GM12878 (cell line): ENCODE measurements at regions not wholly inside any gene's neighbourhood (a gene's known extent, or its start where the extent isn't known, plus 50 kb on each side); places are given as distances from the start of the nearest gene placed in this dataset.
A peak's percentile ranks its signal among the peaks of the same experiment; 100 is the strongest.

ENCODE experiments used
- CREB1 ChIP-seq: IDR thresholded peaks from 2 replicates; pipeline ENCODE4 v1.6.1; 2012; ENCODE audit warnings: low read depth, mild to moderate bottlenecking, inconsistent platforms
- ETV6 ChIP-seq, 2 experiments: fragments of 450-650 bp in 1 of 2; IDR thresholded peaks in 1 of 2; conservative IDR thresholded peaks in 1 of 2; 2 replicates each; pipeline ENCODE4 v1.6.1; 2014; ENCODE audit warnings: antibody characterized with exemption in 1 of 2, borderline replicate concordance in 1 of 2, low read depth in 1 of 2, mild to moderate bottlenecking in 1 of 2, moderate library complexity in 1 of 2
- EZH2 ChIP-seq: IDR thresholded peaks from 2 replicates; pipeline ENCODE4 v1.6.1; 2012; ENCODE audit warnings: low read depth, mild to moderate bottlenecking, control low read depth, inconsistent platforms, low read length, borderline replicate concordance; ENCODE audit not compliant: control insufficient read depth
- GATAD2B ChIP-seq: fragments of 450-650 bp; conservative IDR thresholded peaks from 2 replicates; pipeline ENCODE4 v1.6.1; 2017; ENCODE audit warnings: low read depth, mild to moderate bottlenecking, moderate library complexity
- IKZF1 ChIP-seq: fragments of 450-650 bp; conservative IDR thresholded peaks from 2 replicates; pipeline ENCODE4 v1.6.1; 2017; ENCODE audit warnings: antibody characterized with exemption, mild to moderate bottlenecking
- MEF2B ChIP-seq: fragments of 450-650 bp; IDR thresholded peaks from 2 replicates; pipeline ENCODE4 v1.6.1; 2018; ENCODE audit warnings: mild to moderate bottlenecking, moderate library complexity; ENCODE audit not compliant: partially characterized antibody, poor library complexity, severe bottlenecking
- MYB ChIP-seq: fragments of 150-350 bp; IDR thresholded peaks from 2 replicates; pipeline ENCODE4 v1.6.1; 2014; ENCODE audit warnings: mild to moderate bottlenecking, low read depth, low read length, borderline replicate concordance
- NFIC ChIP-seq: IDR thresholded peaks from 2 replicates; pipeline ENCODE4 v1.6.1; 2012; ENCODE audit warnings: low read depth, mild to moderate bottlenecking, inconsistent platforms, low read length, moderate library complexity
- PAX5 ChIP-seq: IDR thresholded peaks from 2 replicates; pipeline ENCODE4 v1.6.1; 2011; ENCODE audit warnings: low read depth, low read length, borderline replicate concordance
- RFX5 ChIP-seq: IDR thresholded peaks from 2 replicates; pipeline ENCODE4 v1.6.1; 2011; ENCODE audit warnings: low read depth, low read length, improper control_type of control experiment
- SIN3A ChIP-seq: IDR thresholded peaks from 2 replicates; pipeline ENCODE4 v1.6.1; 2012; ENCODE audit warnings: low read depth, low read length, improper control_type of control experiment
- SPI1 ChIP-seq: IDR thresholded peaks from 2 replicates; pipeline ENCODE4 v1.6.1; 2011; ENCODE audit warnings: low read depth, mild to moderate bottlenecking, low read length, moderate library complexity, borderline replicate concordance; ENCODE audit not compliant: insufficient read depth
- SREBF1 ChIP-seq: IDR thresholded peaks from 2 replicates; pipeline ENCODE4 v1.6.1; 2012; ENCODE audit warnings: mild to moderate bottlenecking, low read length
- TCF3 ChIP-seq: IDR thresholded peaks from 2 replicates; pipeline ENCODE4 v1.6.1; 2012; ENCODE audit warnings: low read depth, mild to moderate bottlenecking, low read length, borderline replicate concordance; ENCODE audit not compliant: insufficient read depth
- ZNF207 ChIP-seq: fragments of 450-650 bp; IDR thresholded peaks from 2 replicates; pipeline ENCODE4 v1.6.1; 2014; ENCODE audit warnings: antibody characterized with exemption, mild to moderate bottlenecking, borderline replicate concordance
- ZSCAN29 ChIP-seq: fragments of 450-650 bp; IDR thresholded peaks from 2 replicates; pipeline ENCODE4 v1.6.1; 2017; ENCODE audit warnings: mild to moderate bottlenecking, moderate library complexity
- TF ChIP-seq, protein P1 (sequence below): fragments of 450-650 bp; IDR thresholded peaks from 2 replicates; pipeline ENCODE4 v1.6.1; 2016; ENCODE audit warnings: mild to moderate bottlenecking
- TF ChIP-seq, protein P2 (sequence below): IDR thresholded peaks from 2 replicates; pipeline ENCODE4 v1.6.1; 2012; ENCODE audit warnings: improper control_type of control experiment, low read depth, low read length; ENCODE audit not compliant: insufficient replicate concordance
- TF ChIP-seq, protein P3 (sequence below): fragments of 450-650 bp; IDR thresholded peaks from 2 replicates; pipeline ENCODE4 v1.6.1; 2017; ENCODE audit warnings: mild to moderate bottlenecking, moderate library complexity

DNA sequence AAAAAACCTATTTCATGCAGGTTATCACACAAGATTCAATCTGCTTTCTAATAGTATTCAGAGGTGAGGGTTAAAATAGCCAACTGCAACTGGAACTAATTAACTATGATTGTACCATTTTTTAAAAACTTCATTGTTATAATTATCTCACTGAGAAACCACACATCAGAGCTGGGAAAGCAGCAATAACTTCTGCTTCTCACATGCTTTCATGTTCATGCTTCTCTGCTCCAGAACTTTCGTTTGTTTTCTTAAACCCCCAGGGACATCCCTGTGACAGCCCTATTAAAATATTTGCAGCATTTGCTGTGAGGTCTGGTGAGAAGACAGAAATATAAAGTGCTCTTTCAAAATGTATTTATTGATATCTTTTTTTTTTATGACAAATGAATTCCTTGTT is 389.0 kb upstream of the SORCS1 start (continued):
- TF ChIP-seq ETV6 (conservative IDR thresholded peaks at IDR 0.05 in 1 of 2, IDR thresholded peaks at IDR 0.05 in 1 of 2; ENCODE audit: borderline replicate concordance in 1 of 2, low read depth in 1 of 2) (no peak), SREBF1 (no peak), ZNF207 (no peak), EZH2 (no peak), MEF2B (peak; percentile 98), GATAD2B (peak; percentile 62; the same call in 1 of the 2 replicates), SIN3A (no peak), PAX5 (no peak), CREB1 (no peak), RFX5 (no peak), ZSCAN29 (no peak), TCF3 (no peak), NFIC (no peak; the same call in 1 of the 2 replicates), MYB (no peak), SPI1 (no peak), IKZF1 (peak; percentile 40)
- TF ChIP-seq, protein P1, sequence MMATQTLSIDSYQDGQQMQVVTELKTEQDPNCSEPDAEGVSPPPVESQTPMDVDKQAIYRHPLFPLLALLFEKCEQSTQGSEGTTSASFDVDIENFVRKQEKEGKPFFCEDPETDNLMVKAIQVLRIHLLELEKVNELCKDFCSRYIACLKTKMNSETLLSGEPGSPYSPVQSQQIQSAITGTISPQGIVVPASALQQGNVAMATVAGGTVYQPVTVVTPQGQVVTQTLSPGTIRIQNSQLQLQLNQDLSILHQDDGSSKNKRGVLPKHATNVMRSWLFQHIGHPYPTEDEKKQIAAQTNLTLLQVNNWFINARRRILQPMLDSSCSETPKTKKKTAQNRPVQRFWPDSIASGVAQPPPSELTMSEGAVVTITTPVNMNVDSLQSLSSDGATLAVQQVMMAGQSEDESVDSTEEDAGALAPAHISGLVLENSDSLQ, result peak; percentile 42; the same call in 1 of the 2 replicates
- TF ChIP-seq, protein P2, sequence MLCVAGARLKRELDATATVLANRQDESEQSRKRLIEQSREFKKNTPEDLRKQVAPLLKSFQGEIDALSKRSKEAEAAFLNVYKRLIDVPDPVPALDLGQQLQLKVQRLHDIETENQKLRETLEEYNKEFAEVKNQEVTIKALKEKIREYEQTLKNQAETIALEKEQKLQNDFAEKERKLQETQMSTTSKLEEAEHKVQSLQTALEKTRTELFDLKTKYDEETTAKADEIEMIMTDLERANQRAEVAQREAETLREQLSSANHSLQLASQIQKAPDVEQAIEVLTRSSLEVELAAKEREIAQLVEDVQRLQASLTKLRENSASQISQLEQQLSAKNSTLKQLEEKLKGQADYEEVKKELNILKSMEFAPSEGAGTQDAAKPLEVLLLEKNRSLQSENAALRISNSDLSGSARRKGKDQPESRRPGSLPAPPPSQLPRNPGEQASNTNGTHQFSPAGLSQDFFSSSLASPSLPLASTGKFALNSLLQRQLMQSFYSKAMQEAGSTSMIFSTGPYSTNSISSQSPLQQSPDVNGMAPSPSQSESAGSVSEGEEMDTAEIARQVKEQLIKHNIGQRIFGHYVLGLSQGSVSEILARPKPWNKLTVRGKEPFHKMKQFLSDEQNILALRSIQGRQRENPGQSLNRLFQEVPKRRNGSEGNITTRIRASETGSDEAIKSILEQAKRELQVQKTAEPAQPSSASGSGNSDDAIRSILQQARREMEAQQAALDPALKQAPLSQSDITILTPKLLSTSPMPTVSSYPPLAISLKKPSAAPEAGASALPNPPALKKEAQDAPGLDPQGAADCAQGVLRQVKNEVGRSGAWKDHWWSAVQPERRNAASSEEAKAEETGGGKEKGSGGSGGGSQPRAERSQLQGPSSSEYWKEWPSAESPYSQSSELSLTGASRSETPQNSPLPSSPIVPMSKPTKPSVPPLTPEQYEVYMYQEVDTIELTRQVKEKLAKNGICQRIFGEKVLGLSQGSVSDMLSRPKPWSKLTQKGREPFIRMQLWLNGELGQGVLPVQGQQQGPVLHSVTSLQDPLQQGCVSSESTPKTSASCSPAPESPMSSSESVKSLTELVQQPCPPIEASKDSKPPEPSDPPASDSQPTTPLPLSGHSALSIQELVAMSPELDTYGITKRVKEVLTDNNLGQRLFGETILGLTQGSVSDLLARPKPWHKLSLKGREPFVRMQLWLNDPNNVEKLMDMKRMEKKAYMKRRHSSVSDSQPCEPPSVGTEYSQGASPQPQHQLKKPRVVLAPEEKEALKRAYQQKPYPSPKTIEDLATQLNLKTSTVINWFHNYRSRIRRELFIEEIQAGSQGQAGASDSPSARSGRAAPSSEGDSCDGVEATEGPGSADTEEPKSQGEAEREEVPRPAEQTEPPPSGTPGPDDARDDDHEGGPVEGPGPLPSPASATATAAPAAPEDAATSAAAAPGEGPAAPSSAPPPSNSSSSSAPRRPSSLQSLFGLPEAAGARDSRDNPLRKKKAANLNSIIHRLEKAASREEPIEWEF, result peak; percentile 86
- TF ChIP-seq, protein P3, sequence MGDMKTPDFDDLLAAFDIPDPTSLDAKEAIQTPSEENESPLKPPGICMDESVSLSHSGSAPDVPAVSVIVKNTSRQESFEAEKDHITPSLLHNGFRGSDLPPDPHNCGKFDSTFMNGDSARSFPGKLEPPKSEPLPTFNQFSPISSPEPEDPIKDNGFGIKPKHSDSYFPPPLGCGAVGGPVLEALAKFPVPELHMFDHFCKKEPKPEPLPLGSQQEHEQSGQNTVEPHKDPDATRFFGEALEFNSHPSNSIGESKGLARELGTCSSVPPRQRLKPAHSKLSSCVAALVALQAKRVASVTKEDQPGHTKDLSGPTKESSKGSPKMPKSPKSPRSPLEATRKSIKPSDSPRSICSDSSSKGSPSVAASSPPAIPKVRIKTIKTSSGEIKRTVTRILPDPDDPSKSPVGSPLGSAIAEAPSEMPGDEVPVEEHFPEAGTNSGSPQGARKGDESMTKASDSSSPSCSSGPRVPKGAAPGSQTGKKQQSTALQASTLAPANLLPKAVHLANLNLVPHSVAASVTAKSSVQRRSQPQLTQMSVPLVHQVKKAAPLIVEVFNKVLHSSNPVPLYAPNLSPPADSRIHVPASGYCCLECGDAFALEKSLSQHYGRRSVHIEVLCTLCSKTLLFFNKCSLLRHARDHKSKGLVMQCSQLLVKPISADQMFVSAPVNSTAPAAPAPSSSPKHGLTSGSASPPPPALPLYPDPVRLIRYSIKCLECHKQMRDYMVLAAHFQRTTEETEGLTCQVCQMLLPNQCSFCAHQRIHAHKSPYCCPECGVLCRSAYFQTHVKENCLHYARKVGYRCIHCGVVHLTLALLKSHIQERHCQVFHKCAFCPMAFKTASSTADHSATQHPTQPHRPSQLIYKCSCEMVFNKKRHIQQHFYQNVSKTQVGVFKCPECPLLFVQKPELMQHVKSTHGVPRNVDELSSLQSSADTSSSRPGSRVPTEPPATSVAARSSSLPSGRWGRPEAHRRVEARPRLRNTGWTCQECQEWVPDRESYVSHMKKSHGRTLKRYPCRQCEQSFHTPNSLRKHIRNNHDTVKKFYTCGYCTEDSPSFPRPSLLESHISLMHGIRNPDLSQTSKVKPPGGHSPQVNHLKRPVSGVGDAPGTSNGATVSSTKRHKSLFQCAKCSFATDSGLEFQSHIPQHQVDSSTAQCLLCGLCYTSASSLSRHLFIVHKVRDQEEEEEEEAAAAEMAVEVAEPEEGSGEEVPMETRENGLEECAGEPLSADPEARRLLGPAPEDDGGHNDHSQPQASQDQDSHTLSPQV, result no peak
